Ramos (cell line): ENCODE measurements at regions not wholly inside any gene's neighbourhood (a gene's known extent, or its start where the extent isn't known, plus 50 kb on each side); places are given as distances from the start of the nearest gene placed in this dataset.
"Not testable (repeated sequence)": the region's sequence is repeated elsewhere in the genome, so short reads cannot be mapped to it uniquely, and the experiment has no call there.

Experiments used
- in situ Hi-C: fragments of 300-500 bp; cut with MboI; formaldehyde crosslinking; loops from one replicate; pipeline ENCODE4 v1.14.3; 2022; ENCODE audit warnings: low sequenced_read_pairs; ENCODE audit not compliant: unreplicated experiment

DNA sequence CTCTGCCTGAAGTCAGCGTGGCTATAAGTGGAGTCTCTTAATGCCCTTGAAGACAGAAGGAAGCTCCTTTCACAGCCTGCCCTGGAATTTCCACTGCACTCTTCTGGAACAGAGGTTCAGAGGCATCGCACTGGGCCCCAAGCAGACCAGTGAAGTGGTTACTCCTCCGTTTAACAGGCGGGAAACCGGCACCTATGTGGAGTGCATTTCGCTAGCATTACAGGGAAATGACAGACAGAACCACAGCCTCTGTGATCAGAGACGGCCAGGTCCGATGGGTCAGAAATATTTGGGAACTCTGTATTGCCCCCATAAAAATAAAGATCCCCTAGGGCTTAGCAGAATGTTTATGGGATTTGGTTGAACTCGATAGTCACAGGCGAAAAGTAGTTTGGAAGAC is 406.9 kb upstream of the PRKCQ start:
- in situ Hi-C loops: no loop called here

DNA sequence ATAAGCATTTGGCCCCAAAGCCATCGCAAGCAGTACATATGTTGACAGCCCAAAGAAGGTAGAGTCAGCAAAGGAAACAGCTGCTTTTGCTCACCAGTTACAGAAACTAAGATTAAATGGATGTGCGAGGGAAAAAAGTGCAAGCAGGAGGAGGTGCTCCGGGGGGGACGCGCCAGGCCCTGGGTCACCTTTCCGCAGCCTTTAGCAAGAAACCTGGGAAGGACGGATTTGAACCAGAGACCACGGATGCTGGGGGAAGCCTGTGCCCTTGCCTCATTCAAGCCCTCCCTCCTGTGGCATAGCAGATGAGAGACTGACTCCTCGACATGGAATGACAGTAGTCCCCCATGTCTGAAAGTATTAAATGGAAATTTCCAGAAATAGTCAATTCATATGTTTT is 405.6 kb upstream of the PRKCQ start:
- in situ Hi-C loops: no loop called here

- in situ Hi-C loops: no loop called here
These were observed 404.9 kb upstream of the PRKCQ start for GRCh38 chr10:6984971-6985370.

GRCh38 chr10:6984016-6984415 is 403.9 kb upstream of the PRKCQ start:
- in situ Hi-C loops: not testable (repeated sequence)

DNA sequence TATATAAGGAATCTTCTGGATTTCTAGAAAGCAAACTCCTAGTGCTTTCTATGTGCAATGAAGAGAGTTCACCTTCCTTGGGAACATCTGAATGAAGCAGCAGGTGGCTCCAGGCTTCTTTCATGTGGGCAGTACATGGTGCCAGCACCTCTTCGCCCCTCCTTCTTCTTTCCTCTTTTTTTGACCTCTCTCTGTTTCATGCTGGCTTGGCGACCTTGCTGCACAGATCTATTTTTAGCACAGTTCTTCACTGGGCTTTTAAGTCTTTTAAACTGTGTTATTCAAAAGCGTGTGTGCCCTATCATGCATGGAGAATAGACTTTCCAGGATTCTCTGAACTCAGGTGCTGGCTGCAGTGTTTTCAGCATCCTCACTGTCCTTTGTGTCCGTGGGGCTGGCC is 400.3 kb upstream of the PRKCQ start:
- in situ Hi-C loops: no loop called here

DNA sequence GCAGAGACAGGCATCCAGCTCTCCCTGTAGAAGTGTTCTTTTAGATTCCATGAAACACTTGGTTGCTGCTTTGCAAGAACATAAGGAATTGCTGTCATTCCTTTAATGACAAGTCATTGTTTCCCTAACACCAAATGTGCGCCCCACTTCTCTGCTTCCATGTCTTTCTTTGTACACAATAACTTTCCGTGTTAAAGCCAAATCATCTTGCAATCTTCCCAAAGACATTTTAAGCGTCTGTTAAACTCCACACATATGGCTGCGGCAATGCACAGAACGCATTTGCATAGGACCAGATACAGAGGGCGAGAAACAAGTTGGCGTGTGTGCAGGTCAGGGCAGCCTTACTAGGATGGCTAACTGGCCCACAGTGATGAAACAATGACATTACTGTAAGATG is 399.3 kb upstream of the PRKCQ start:
- in situ Hi-C loops: no loop called here

DNA sequence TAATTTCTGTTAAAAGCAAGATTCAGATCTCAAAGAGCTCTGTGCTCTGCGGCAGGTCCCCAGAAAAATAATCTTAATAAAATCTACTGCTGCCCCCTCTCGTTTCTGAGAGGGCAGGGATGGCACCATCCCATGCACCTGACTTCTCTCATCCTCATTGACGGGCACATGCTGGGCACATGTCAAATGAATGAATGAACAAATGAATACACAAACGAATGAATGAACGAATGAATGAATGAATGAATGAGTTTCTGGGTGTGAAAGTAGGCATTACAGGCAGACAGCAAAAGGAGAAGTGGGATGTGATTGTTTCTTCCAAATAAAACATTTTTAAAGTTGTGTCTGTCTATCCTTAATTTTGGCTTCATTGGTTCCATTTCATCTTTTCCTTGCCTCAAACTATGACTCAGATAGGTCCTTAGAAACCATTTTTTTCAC is 398.1 kb upstream of the PRKCQ start:
- in situ Hi-C loops: no loop called here

DNA sequence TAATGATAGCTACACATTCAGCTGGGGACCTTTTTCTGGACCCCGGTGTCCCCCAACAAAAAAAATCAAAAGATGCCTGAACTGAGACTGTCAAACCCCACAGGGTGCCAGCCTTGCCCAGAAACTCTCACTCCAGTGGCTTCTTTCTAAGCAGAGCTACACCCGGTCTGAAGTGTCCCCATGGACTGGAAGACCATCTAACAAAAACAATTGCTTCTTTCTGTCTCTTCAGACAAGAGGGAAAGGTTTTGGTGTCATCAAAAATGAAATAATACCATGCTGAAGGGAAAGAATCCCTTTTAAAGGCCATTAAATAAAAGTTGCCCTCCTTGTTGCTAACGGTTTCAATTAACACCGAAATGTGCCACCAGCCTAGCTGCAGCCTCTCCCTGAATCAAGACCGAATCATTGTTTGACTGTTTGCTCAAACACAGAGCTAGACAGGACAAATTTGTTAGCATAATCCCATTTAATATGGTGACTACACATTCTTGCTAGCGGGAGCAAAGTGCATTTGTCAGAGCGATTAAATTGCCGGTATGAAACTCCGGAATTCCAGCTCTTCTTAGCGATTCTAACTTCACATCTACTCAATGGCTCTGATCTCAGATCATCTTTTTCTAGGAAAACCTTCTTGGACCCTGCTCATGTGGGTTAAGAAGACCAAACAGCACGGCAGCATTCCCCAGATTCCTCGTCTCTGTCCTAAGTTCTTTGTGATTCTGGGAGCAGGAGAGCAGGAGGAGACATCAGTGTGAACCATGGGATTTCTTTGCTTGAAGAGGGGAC is 397.5 kb upstream of the PRKCQ start:
- in situ Hi-C loops: no loop called here

- in situ Hi-C loops: no loop called here
These were observed 393.8 kb upstream of the PRKCQ start for GRCh38 chr10:6973899-6974298.

GRCh38 chr10:6972226-6972625 is 392.1 kb upstream of the PRKCQ start:
- in situ Hi-C loops: no loop called here

DNA sequence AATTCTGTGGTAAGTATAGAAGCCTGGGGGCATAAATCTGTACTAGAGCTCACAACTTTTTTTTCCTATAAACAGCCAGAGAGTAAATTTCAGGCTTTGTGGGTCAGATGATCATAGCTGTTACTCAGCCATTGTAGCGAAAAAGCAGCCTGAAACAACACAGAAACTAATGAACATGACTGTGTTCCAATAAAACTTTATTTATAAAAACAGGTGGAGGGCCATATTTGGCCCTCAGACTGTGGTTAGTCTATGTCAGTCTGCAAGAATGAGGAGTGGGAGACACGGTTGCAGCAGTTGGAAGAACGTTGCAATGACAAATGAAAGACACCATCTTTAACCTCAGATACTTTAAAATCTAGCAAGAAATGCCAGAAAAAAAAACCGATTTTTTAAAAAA is 389.6 kb upstream of the PRKCQ start:
- in situ Hi-C loops: no loop called here

GRCh38 chr10:6964543-6964942 is 384.5 kb upstream of the PRKCQ start:
- in situ Hi-C loops: no loop called here

DNA sequence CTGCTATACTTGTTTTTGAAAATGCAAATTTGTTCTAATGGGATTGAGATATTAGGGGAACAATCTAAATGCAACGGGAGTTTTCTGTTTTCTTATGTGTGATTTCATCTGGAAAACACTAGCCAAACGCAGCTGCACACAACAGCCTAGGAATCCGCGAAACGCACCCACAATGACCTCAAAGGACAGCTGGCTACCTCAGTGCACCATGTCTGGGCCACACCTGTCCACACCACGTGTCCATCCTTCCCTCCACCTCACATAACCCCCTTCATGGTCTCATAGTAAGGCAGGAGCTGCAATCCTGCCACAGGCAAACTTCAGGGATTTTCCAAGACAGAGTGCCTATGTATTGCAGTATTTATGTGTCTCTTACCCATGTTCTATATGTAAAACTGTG is 382.5 kb upstream of the PRKCQ start:
- in situ Hi-C loops: no loop called here

DNA sequence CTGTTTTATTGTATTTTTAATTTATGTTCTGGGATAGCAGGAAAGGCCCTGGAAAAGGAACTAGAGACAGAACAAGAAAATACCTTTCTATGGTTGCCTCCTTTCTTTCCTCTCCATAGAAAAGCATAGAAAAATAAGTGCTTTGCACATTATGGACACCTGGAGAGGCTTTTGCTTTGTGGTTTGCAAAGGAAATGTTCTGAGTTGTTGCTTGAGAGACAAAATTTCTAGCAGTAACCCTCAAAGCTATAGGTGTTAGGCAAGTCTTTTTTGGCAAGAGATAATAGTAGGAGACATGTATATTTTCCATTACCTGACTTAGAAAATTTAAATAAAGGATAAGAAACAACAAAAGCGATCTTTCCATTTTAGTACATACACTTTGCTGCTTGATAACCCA is 378.6 kb upstream of the PRKCQ start:
- in situ Hi-C loops: no loop called here

DNA sequence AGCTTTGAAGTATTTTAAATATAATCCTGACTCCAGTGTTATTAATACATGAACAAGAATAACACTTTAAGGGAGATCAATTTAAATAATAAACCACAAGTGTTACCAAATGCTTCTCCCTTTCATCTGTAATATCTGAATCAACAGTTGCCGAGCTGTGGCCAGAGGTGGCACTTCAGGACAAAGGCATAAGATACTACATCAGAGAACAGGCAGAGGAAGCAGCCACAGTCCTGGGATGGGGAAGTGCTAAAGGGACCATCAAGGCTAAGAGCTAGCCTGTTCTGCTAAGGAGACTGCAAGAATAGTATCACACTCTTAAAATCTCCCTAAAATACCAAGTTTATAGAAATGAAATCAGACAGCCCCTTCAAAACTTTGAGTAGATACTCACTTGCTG is 378.2 kb upstream of the PRKCQ start:
- in situ Hi-C loops: no loop called here

- in situ Hi-C loops: no loop called here
These were observed 377.8 kb upstream of the PRKCQ start for GRCh38 chr10:6957851-6958250.

DNA sequence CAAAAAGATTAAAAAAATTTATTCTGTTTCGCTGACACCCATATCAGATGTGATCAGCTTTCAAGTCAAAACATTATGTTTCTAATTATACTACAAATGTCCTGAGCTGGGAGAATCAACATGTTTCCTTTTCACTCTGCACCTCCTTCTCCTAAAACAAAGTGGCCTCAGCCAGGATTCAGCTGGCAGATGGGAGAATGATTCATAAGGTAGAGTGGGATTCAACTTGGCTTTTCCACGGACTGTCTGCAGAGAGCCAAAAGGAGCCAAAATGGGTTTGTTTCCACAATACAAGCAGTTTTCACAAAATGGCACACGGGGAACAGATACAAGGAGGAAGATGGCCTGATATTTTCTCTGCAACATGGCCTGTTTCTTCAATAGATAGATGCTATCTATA is 376.5 kb upstream of the PRKCQ start:
- in situ Hi-C loops: no loop called here

DNA sequence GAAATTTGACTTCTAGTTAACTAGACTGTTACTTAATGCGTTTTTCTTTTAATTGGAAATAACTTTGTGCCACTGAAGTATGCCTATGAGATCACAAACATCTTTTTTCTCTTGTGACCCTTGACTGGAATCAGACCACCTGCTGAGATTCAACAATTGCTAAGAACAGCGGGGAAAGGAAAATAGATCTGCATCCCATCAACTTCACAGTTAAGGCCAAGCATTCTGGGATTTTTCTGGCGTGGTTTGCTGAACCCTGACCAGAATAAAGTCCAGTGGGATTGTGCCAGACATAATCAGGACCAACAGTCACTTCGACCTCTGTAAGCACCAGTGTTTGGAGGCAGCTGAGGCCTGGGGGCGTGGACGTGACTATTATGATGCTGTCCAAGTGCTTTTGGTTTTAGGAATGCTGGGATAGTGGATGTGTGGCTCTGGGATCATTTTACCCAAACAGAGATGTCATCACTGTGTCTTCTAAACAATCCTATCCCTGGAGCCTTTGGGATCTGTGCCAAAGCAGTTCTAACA is 373.3 kb upstream of the PRKCQ start:
- in situ Hi-C loops: no loop called here

GRCh38 chr10:6951732-6952131 is 371.7 kb upstream of the PRKCQ start:
- in situ Hi-C loops: no loop called here

- in situ Hi-C loops: no loop called here
These were observed 370.1 kb upstream of the PRKCQ start for GRCh38 chr10:6950133-6950532.

- in situ Hi-C loops: no loop called here
These were observed 364.4 kb upstream of the PRKCQ start for GRCh38 chr10:6944436-6944835.

GRCh38 chr10:6938384-6938783 is 358.3 kb upstream of the PRKCQ start:
- in situ Hi-C loops: no loop called here
